Panc1 (cell line): ENCODE measurements at regions not wholly inside any gene's neighbourhood (a gene's known extent, or its start where the extent isn't known, plus 50 kb on each side); places are given as distances from the start of the nearest gene placed in this dataset.

Experiments
- ATAC-seq: fragments of 200-7000 bp; cut with Tn5 transposase; 2 replicates; pipeline ENCODE4 v1.9.1; 2020; ENCODE audit warnings: mild to moderate bottlenecking, moderate library complexity
- BruUV-seq: library from RNA; stranded (reverse); fragments of 400-500 nt; replicated peaks from 2 replicates; lab custom pipeline; 2021; lab: Mats Ljungman, UMichigan
- CTCF ChIA-PET: fragments of 300-600 bp; sonication (Branson Sonifier 250); formaldehyde crosslinking; loops from one replicate; lab custom pipeline; 2022; ENCODE audit warnings: antibody characterized with exemption; lab: Charles Lee
- POLR2A ChIA-PET: fragments of 300-600 bp; sonication (Branson Sonifier 250); formaldehyde crosslinking; loops from one replicate; lab custom pipeline; 2022; ENCODE audit warnings: antibody characterized with exemption; lab: Charles Lee
- DNase-seq: peaks from one replicate; pipeline ENCODE4 v3.0.0-alpha.2; 2010; ENCODE audit warnings: low read depth, low spot score
- H3K27ac ChIP-seq: 2 replicates; pipeline ENCODE4 v1.5.1; 2011; ENCODE audit warnings: mild to moderate bottlenecking, low read length, inconsistent platforms
- H3K27me3 ChIP-seq: fragments of 200-500 bp; sonication (Bioruptor generic); 2 replicates; pipeline ENCODE4 v1.6.0; 2014; ENCODE audit warnings: low read length, inconsistent platforms; ENCODE audit not compliant: control insufficient read depth, insufficient read depth
- H3K36me3 ChIP-seq: fragments of 200-500 bp; sonication (Bioruptor generic); 2 replicates; pipeline ENCODE4 v1.5.1; 2014; ENCODE audit warnings: inconsistent platforms, mild to moderate bottlenecking, low read length, moderate library complexity; ENCODE audit not compliant: control insufficient read depth, insufficient read depth
- H3K4me1 ChIP-seq: 2 replicates; pipeline ENCODE4 v1.5.1; 2011; ENCODE audit warnings: inconsistent platforms, mild to moderate bottlenecking, low read length, moderate library complexity; ENCODE audit not compliant: control insufficient read depth, insufficient read depth
- H3K4me3 ChIP-seq, 2 experiments: 2 replicates each; pipeline ENCODE4 v1.5.1; 2011 to 2012; ENCODE audit warnings: low read depth in 2 of 2, low read length in 2 of 2, mild to moderate bottlenecking in 2 of 2, inconsistent platforms in 1 of 2, moderate library complexity in 1 of 2
- H3K9me3 ChIP-seq: fragments of 200-500 bp; sonication (Bioruptor generic); 2 replicates; pipeline ENCODE4 v1.5.1; 2014; ENCODE audit warnings: low read depth, mild to moderate bottlenecking, inconsistent platforms, low read length, moderate library complexity; ENCODE audit not compliant: control insufficient read depth, insufficient read depth
- POLR2AphosphoS5 ChIP-seq: IDR thresholded peaks from 2 replicates; pipeline ENCODE4 v1.6.1; 2012; ENCODE audit warnings: mild to moderate bottlenecking, low read depth, low read length, moderate library complexity
- SIN3A ChIP-seq: IDR thresholded peaks from 2 replicates; pipeline ENCODE4 v1.6.1; 2012; ENCODE audit warnings: low read depth, mild to moderate bottlenecking, low read length, moderate library complexity, borderline replicate concordance; ENCODE audit not compliant: insufficient read depth
- TCF7L2 ChIP-seq: IDR thresholded peaks from 2 replicates; pipeline ENCODE4 v1.6.1; 2011; ENCODE audit warnings: mild to moderate bottlenecking, low read depth, low read length, inconsistent platforms
- in situ Hi-C: cut with HindIII; loops from 2 replicates; pipeline ENCODE4 v1.10.0; 2016; ENCODE audit warnings: low sequenced_read_pairs, low pct_unique_long_range_greater_than_20kb
- intact Hi-C: fragments of 100-400 bp; cut with micrococcal nuclease; formaldehyde crosslinking; loops from one replicate; pipeline ENCODE4 v1.10.0; 2022; ENCODE audit not compliant: unreplicated experiment
- TF ChIP-seq, protein P1 (sequence below), 2 experiments: IDR thresholded peaks; 2 replicates each; pipeline ENCODE4 v1.6.1; 2011 to 2012; ENCODE audit warnings: low read depth in 2 of 2, control low read depth in 1 of 2, low read length in 1 of 2, mild to moderate bottlenecking in 1 of 2, moderate library complexity in 1 of 2; ENCODE audit not compliant: insufficient read depth in 1 of 2
- TF ChIP-seq, protein P2 (sequence below): fragments of 450-650 bp; IDR thresholded peaks from 2 replicates; pipeline ENCODE4 v1.5.1; 2017; ENCODE audit warnings: mild to moderate bottlenecking

DNA sequence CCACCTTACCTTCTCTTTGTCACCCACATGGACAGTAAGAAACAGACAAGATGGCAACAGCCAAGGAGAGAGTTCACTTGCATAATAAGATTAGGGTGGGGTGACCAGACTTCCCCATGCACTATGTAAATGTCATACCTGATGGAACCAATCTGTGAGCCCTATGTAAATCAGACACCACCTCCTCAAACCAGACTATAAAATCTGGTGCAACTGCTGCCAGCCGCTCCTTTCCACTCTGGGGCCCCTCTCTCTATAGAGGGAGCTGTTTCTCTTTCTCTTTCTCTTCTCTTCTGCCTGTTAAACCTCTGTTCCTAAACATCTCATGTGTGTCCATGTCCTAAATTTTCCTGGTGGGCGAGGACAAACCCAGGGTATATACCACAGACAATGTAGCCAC is 405.5 kb upstream of the CNTN4 start:
- DNase-seq (no peak), ATAC-seq (no peak)
- H3K27ac ChIP-seq: no peak overlapping the region
- ChIA-PET POLR2A (no interaction called here), CTCF (no interaction called here)
- intact Hi-C loops (no loop called here), in situ Hi-C loops (no loop called here)
- H3K4me1 ChIP-seq: no peaks in the 10 kb centered on the region
- H3K4me3 ChIP-seq: no peak overlapping the region
- TF ChIP-seq SIN3A (no peak), TCF7L2 (no peak), POLR2AphosphoS5 (no peak)
- TF ChIP-seq, protein P1, sequence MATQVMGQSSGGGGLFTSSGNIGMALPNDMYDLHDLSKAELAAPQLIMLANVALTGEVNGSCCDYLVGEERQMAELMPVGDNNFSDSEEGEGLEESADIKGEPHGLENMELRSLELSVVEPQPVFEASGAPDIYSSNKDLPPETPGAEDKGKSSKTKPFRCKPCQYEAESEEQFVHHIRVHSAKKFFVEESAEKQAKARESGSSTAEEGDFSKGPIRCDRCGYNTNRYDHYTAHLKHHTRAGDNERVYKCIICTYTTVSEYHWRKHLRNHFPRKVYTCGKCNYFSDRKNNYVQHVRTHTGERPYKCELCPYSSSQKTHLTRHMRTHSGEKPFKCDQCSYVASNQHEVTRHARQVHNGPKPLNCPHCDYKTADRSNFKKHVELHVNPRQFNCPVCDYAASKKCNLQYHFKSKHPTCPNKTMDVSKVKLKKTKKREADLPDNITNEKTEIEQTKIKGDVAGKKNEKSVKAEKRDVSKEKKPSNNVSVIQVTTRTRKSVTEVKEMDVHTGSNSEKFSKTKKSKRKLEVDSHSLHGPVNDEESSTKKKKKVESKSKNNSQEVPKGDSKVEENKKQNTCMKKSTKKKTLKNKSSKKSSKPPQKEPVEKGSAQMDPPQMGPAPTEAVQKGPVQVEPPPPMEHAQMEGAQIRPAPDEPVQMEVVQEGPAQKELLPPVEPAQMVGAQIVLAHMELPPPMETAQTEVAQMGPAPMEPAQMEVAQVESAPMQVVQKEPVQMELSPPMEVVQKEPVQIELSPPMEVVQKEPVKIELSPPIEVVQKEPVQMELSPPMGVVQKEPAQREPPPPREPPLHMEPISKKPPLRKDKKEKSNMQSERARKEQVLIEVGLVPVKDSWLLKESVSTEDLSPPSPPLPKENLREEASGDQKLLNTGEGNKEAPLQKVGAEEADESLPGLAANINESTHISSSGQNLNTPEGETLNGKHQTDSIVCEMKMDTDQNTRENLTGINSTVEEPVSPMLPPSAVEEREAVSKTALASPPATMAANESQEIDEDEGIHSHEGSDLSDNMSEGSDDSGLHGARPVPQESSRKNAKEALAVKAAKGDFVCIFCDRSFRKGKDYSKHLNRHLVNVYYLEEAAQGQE (IDR thresholded peaks at IDR 0.05; ENCODE audit: insufficient read depth in 1 of 2, low read depth in 2 of 2, low read length in 1 of 2): no peak
- TF ChIP-seq, protein P2, sequence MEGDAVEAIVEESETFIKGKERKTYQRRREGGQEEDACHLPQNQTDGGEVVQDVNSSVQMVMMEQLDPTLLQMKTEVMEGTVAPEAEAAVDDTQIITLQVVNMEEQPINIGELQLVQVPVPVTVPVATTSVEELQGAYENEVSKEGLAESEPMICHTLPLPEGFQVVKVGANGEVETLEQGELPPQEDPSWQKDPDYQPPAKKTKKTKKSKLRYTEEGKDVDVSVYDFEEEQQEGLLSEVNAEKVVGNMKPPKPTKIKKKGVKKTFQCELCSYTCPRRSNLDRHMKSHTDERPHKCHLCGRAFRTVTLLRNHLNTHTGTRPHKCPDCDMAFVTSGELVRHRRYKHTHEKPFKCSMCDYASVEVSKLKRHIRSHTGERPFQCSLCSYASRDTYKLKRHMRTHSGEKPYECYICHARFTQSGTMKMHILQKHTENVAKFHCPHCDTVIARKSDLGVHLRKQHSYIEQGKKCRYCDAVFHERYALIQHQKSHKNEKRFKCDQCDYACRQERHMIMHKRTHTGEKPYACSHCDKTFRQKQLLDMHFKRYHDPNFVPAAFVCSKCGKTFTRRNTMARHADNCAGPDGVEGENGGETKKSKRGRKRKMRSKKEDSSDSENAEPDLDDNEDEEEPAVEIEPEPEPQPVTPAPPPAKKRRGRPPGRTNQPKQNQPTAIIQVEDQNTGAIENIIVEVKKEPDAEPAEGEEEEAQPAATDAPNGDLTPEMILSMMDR: no peak
- H3K27me3 ChIP-seq: no peaks in the 10 kb centered on the region
- no peaks in the 10 kb centered on the region for H3K36me3 ChIP-seq
- no peaks in the 10 kb centered on the region for H3K9me3 ChIP-seq
- BruUV-seq: no TSS peak

DNA sequence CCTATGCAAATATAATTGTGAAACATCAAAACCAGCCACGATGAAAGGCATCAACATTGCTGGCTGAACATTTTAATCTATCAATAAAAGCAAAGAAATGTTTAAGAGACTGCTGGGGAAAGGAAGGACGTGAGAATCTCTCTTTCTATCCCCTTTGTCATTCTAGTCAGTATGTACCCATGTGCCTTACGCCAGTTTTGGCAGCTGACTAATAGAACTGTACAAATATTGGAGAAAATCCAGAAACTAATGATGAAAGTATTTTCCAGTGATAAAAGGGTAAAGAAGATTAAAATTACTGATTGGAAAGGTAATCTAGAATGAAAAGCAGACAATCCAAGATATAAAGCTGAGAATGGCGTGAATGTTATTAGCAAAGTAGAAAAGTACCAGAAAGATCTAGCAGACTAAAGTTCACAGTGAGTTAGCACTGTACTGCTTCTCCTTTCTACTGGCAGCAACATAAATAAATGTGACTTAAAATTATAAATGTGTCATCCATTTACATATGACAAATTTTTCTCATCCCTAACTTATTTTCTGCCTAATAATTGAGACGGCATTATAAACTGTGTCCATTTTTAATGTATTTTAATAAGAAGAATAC is 401.9 kb upstream of the CNTN4 start:
- Histone ChIP-seq H3K36me3 (no peaks in the 10 kb centered on the region), H3K4me1 (no peaks in the 10 kb centered on the region), H3K27me3 (no peaks in the 10 kb centered on the region), H3K9me3 (no peaks in the 10 kb centered on the region), H3K4me3 (no peak overlapping the region), H3K27ac (no peak overlapping the region)
- ATAC-seq: no peak
- POLR2A ChIA-PET: no interaction called here
- TF ChIP-seq POLR2AphosphoS5 (no peak), SIN3A (no peak), TCF7L2 (no peak)
- TF ChIP-seq, protein P1 (IDR thresholded peaks at IDR 0.05; ENCODE audit: insufficient read depth in 1 of 2, low read depth in 2 of 2, low read length in 1 of 2): no peak
- TF ChIP-seq, protein P2: no peak
- intact Hi-C loops (no loop called here), in situ Hi-C loops (no loop called here)
- DNase-seq: no peak
- no TSS peak for BruUV-seq
- CTCF ChIA-PET: no interaction called here
